Right cardiac atrium (tissue), 5 donors: ENCODE measurements at regions not wholly inside any gene's neighbourhood (a gene's known extent, or its start where the extent isn't known, plus 50 kb on each side); places are given as distances from the start of the nearest gene placed in this dataset.
"Not testable (repeated sequence)": the region's sequence is repeated elsewhere in the genome, so short reads cannot be mapped to it uniquely, and the experiment has no call there.

ENCODE experiments used
- ATAC-seq, 2 donors: fragments of 200-7000 bp; cut with Tn5 transposase; one replicate each; pipeline versions ENCODE4 v1.8.0 to v1.9.1; 2020; ENCODE audit warnings: moderate library complexity in 2 of 2, mild to moderate bottlenecking in 1 of 2
- DNase-seq, 3 donors: peaks; one replicate each; pipeline ENCODE4 v3.0.0-alpha.2; 2020
- H3K27ac ChIP-seq: one replicate; pipeline ENCODE4 v1.5.1; 2013; ENCODE audit warnings: mild to moderate bottlenecking, low read length, control low read depth, moderate library complexity
- H3K27me3 ChIP-seq: one replicate; pipeline ENCODE4 v1.6.1; 2013; ENCODE audit not compliant: control insufficient read depth, insufficient read depth
- H3K4me1 ChIP-seq: one replicate; pipeline ENCODE4 v1.6.1; 2013; ENCODE audit warnings: low read length; ENCODE audit not compliant: control insufficient read depth, insufficient read depth
- H3K4me3 ChIP-seq: one replicate; pipeline ENCODE4 v1.5.1; 2013; ENCODE audit warnings: low read length, control low read depth
- H3K9me3 ChIP-seq: one replicate; pipeline ENCODE4 v1.6.1; 2013; ENCODE audit warnings: low read length; ENCODE audit not compliant: control insufficient read depth
- WGBS: extraction: QIAGEN DNeasy Blood & Tissue Kit; methylation state at CpG from one replicate; pipeline ENCODE4 v1.1.7; 2013; 5-methylcytosine and 5-hydroxymethylcytosine counted together
- intact Hi-C, 4 donors: fragments of 100-400 bp; cut with DNase I; formaldehyde crosslinking; loops; one replicate each; pipeline versions ENCODE4 v1.11.0 to v1.14.0; 2022 to 2023
- donor health status: healthy with polysubstance abuse.
- donor health status: DM: no; HTN: yes; CAD: no.
- donor health status: DM: no; HTN: no; CAD: no.
- donor health status: DM: no; HTN: yes; CAD: no; lungs with severe emphysema.
- donor health status: DM: yes; HTN: yes; CAD: no.

- H3K9me3 ChIP-seq, result no peaks in the 10 kb centered on the region
- H3K27ac ChIP-seq, result no peak overlapping the region
- DNase-seq (no peak), ATAC-seq (no peak)
- H3K27me3 ChIP-seq, result no peaks in the 10 kb centered on the region
- H3K4me3 ChIP-seq, result no peak overlapping the region
- no peaks in the 10 kb centered on the region for H3K4me1 ChIP-seq
- 63% methylated on average over 2 of the region's 2 CpGs for WGBS
- intact Hi-C loops, result no loop called here
These were observed 393.4 kb downstream of the TFEC start for GRCh38 chr7:115637128-115637527.

- Histone ChIP-seq H3K9me3 (no peaks in the 10 kb centered on the region), H3K27me3 (no peaks in the 10 kb centered on the region), H3K4me3 (no peak overlapping the region), H3K4me1 (no peaks in the 10 kb centered on the region), H3K27ac (no peak overlapping the region)
- intact Hi-C loops, result no loop called here
- 61% methylated on average over 6 of the region's 6 CpGs for WGBS
- ATAC-seq (no peak), DNase-seq (no peak)
These were observed 394.7 kb downstream of the TFEC start for GRCh38 chr7:115635876-115636275.

GRCh38 chr7:115635376-115635775, 395.2 kb downstream of the TFEC start:
- no peaks in the 10 kb centered on the region for H3K27me3 ChIP-seq
- ATAC-seq (no peak), DNase-seq (no peak)
- H3K4me3 ChIP-seq, result no peak overlapping the region
- H3K4me1 ChIP-seq, result no peaks in the 10 kb centered on the region
- no peaks in the 10 kb centered on the region for H3K9me3 ChIP-seq
- no peak overlapping the region for H3K27ac ChIP-seq
- intact Hi-C loops, result no loop called here
- 49% methylated on average over 1 of the region's 1 CpG for WGBS

- Histone ChIP-seq H3K9me3 (no peaks in the 10 kb centered on the region), H3K27me3 (no peaks in the 10 kb centered on the region), H3K4me1 (no peaks in the 10 kb centered on the region), H3K27ac (no peak overlapping the region), H3K4me3 (no peak overlapping the region)
- intact Hi-C loops, result no loop called here
- no peak for DNase-seq
- no peak for ATAC-seq
- WGBS, result 21% methylated on average over 4 of the region's 4 CpGs
These were observed 395.9 kb downstream of the TFEC start for GRCh38 chr7:115634633-115635032.

GRCh38 chr7:115632636-115633035, 397.9 kb downstream of the TFEC start:
- no peaks in the 10 kb centered on the region for H3K9me3 ChIP-seq
- DNase-seq (no peak), ATAC-seq (no peak)
- intact Hi-C loops, result no loop called here
- H3K4me1 ChIP-seq, result no peaks in the 10 kb centered on the region
- 92% methylated on average over 5 of the region's 5 CpGs for WGBS
- H3K27me3 ChIP-seq, result no peaks in the 10 kb centered on the region
- H3K4me3 ChIP-seq, result no peak overlapping the region
- no peak overlapping the region for H3K27ac ChIP-seq

GRCh38 chr7:115631782-115632181, 398.8 kb downstream of the TFEC start:
- Histone ChIP-seq H3K27me3 (no peaks in the 10 kb centered on the region), H3K4me3 (no peak overlapping the region), H3K27ac (no peak overlapping the region), H3K9me3 (no peaks in the 10 kb centered on the region), H3K4me1 (no peaks in the 10 kb centered on the region)
- DNase-seq (no peak), ATAC-seq (no peak)
- WGBS, result 45% methylated on average over 6 of the region's 6 CpGs
- intact Hi-C loops, result no loop called here

- H3K9me3 ChIP-seq, result no peaks in the 10 kb centered on the region
These were observed 400.5 kb downstream of the TFEC start for GRCh38 chr7:115630049-115630448.

GRCh38 chr7:115618676-115619075, 411.9 kb downstream of the TFEC start:
- Histone ChIP-seq H3K4me1 (no peaks in the 10 kb centered on the region), H3K27ac (no peak overlapping the region), H3K27me3 (no peaks in the 10 kb centered on the region), H3K4me3 (no peak overlapping the region), H3K9me3 (no peaks in the 10 kb centered on the region)
- ATAC-seq (no peak), DNase-seq (no peak)
- intact Hi-C loops, result no loop called here
- 28% methylated on average over 3 of the region's 3 CpGs for WGBS

More at GRCh38 chr7:115630049-115630448, 400.5 kb downstream of the TFEC start:
- Histone ChIP-seq H3K4me1 (no peaks in the 10 kb centered on the region), H3K27ac (no peak overlapping the region), H3K4me3 (no peak overlapping the region), H3K27me3 (no peaks in the 10 kb centered on the region)
- DNase-seq, result no peak
- 93% methylated on average over 4 of the region's 4 CpGs for WGBS
- ATAC-seq, result no peak
- intact Hi-C loops, result no loop called here

GRCh38 chr7:115613836-115614235, 416.7 kb downstream of the TFEC start:
- H3K4me1 ChIP-seq, result no peaks in the 10 kb centered on the region
- no peak overlapping the region for H3K27ac ChIP-seq
- DNase-seq, result no peak
- H3K27me3 ChIP-seq, result no peaks in the 10 kb centered on the region
- WGBS, result 91% methylated on average over 4 of the region's 4 CpGs
- intact Hi-C loops, result no loop called here
- H3K4me3 ChIP-seq, result no peak overlapping the region
- ATAC-seq, result no peak
- no peaks in the 10 kb centered on the region for H3K9me3 ChIP-seq

GRCh38 chr7:115603416-115603815, 427.1 kb downstream of the TFEC start:
- Histone ChIP-seq H3K27ac (no peak overlapping the region), H3K4me3 (no peak overlapping the region), H3K9me3 (no peaks in the 10 kb centered on the region), H3K4me1 (no peaks in the 10 kb centered on the region), H3K27me3 (no peaks in the 10 kb centered on the region)
- 94% methylated on average over 8 of the region's 8 CpGs for WGBS
- intact Hi-C loops, result no loop called here
- DNase-seq (no peak), ATAC-seq (no peak)

- Histone ChIP-seq H3K27me3 (no peaks in the 10 kb centered on the region), H3K4me3 (no peak overlapping the region), H3K27ac (no peak overlapping the region), H3K4me1 (no peaks in the 10 kb centered on the region), H3K9me3 (no peaks in the 10 kb centered on the region)
- no peak for ATAC-seq
- no peak for DNase-seq
- 93% methylated on average over 1 of the region's 1 CpG for WGBS
- intact Hi-C loops, result no loop called here
These were observed 430.4 kb downstream of the TFEC start for GRCh38 chr7:115600207-115600606.

- ATAC-seq, H3K27ac ChIP-seq, H3K9me3 ChIP-seq, H3K4me3 ChIP-seq, H3K27me3 ChIP-seq, intact Hi-C loops, H3K4me1 ChIP-seq, DNase-seq: not testable (repeated sequence)
- 93% methylated on average over 2 of the region's 2 CpGs for WGBS
These were observed 431.4 kb downstream of the TFEC start for GRCh38 chr7:115599184-115599583.
